Stimulated activated naive B cell treated with anti-CD40 and anti-IgM and Interleukin-4, amounts not matched to agents 10 μg/mL and 1 μg/mL and 100 μg/mL, for 72 hours (primary cell): ENCODE measurements at regions not wholly inside any gene's neighbourhood (a gene's known extent, or its start where the extent isn't known, plus 50 kb on each side); places are given as distances from the start of the nearest gene placed in this dataset.

Experiments
- ATAC-seq, 2 donors: fragments of 150-1000 bp; cut with Tn5 transposase; replicated peaks; 2 replicates each; pipeline ENCODE4 v1.10.0; 2021; ENCODE audit warnings: moderate library complexity in 1 of 2
- DNase-seq: peaks from one replicate; pipeline ENCODE4 v3.0.0; 2021
- H3K27ac Mint-ChIP-seq: one replicate; pipeline ENCODE4 v1.8.0; 2022; ENCODE audit warnings: mild to moderate bottlenecking, mixed read lengths
- H3K27me3 Mint-ChIP-seq, 2 donors: one replicate each; pipeline ENCODE4 v1.8.0; 2022; ENCODE audit warnings: mixed read lengths in 2 of 2
- H3K36me3 Mint-ChIP-seq, 2 donors: one replicate each; pipeline ENCODE4 v1.8.0; 2022; ENCODE audit warnings: mixed read lengths in 2 of 2, mild to moderate bottlenecking in 1 of 2
- H3K4me1 Mint-ChIP-seq, 2 donors: one replicate each; pipeline ENCODE4 v1.8.0; 2022; ENCODE audit warnings: mixed read lengths in 2 of 2, mild to moderate bottlenecking in 1 of 2
- H3K4me3 Mint-ChIP-seq, 2 donors: one replicate each; pipeline ENCODE4 v1.8.0; 2022; ENCODE audit warnings: mild to moderate bottlenecking in 2 of 2, mixed read lengths in 2 of 2, moderate library complexity in 1 of 2
- H3K9me3 Mint-ChIP-seq, 2 donors: one replicate each; pipeline ENCODE4 v1.8.0; 2022; ENCODE audit warnings: mixed read lengths in 2 of 2, mild to moderate bottlenecking in 1 of 2

GRCh38 chr5:115387816-115388215, 91.4 kb upstream of the CCDC112 start:
- Mint-ChIP-seq H3K27me3 (peaks cover 0 to 3% of the 10 kb centered on the region in 2 donors), H3K36me3 (no peaks in the 10 kb centered on the region), H3K27ac (no peak overlapping the region), H3K4me1 (peaks cover 0 to 2% of the 10 kb centered on the region in 2 donors), H3K4me3 (no peak overlapping the region), H3K9me3 (no peaks in the 10 kb centered on the region)
- no peak for ATAC-seq
- no peak for DNase-seq

GRCh38 chr5:115386657-115387056, 90.2 kb upstream of the CCDC112 start:
- H3K9me3 Mint-ChIP-seq = no peaks in the 10 kb centered on the region
- peaks cover 0 to 3% of the 10 kb centered on the region in 2 donors for H3K27me3 Mint-ChIP-seq
- DNase-seq (no peak), ATAC-seq (no peak)
- peaks cover 0 to 2% of the 10 kb centered on the region in 2 donors for H3K4me1 Mint-ChIP-seq
- no peaks in the 10 kb centered on the region for H3K36me3 Mint-ChIP-seq
- H3K27ac Mint-ChIP-seq = no peak overlapping the region
- no peak overlapping the region for H3K4me3 Mint-ChIP-seq

GRCh38 chr5:115384587-115385375, 88.3 kb upstream of the CCDC112 start:
- Mint-ChIP-seq H3K9me3 (no peaks in the 10 kb centered on the region), H3K27ac (no peak overlapping the region), H3K27me3 (peaks cover 0 to 3% of the 10 kb centered on the region in 2 donors), H3K4me1 (peaks cover 0 to 2% of the 10 kb centered on the region in 2 donors), H3K36me3 (no peaks in the 10 kb centered on the region), H3K4me3 (no peak overlapping the region)
- ATAC-seq = no peak
- DNase-seq = no peak

GRCh38 chr5:115382989-115383388, 86.5 kb upstream of the CCDC112 start:
- Mint-ChIP-seq H3K9me3 (no peaks in the 10 kb centered on the region), H3K27me3 (peaks cover 9 to 10% of the 10 kb centered on the region in 2 donors), H3K4me3 (no peak overlapping the region), H3K36me3 (no peaks in the 10 kb centered on the region), H3K4me1 (no peaks in the 10 kb centered on the region), H3K27ac (no peak overlapping the region)
- DNase-seq = no peak
- no peak for ATAC-seq

- Mint-ChIP-seq H3K36me3 (no peaks in the 10 kb centered on the region), H3K27ac (no peak overlapping the region), H3K27me3 (peaks cover 14 to 15% of the 10 kb centered on the region in 2 donors), H3K4me3 (no peak overlapping the region), H3K4me1 (no peaks in the 10 kb centered on the region), H3K9me3 (no peaks in the 10 kb centered on the region)
- DNase-seq (no peak), ATAC-seq (no peak)
These were observed 85.6 kb upstream of the CCDC112 start for GRCh38 chr5:115381911-115382662.

- no peak for ATAC-seq
- H3K4me1 Mint-ChIP-seq = no peaks in the 10 kb centered on the region
- no peak overlapping the region for H3K4me3 Mint-ChIP-seq
- no peak overlapping the region for H3K27ac Mint-ChIP-seq
- peaks cover 14 to 15% of the 10 kb centered on the region in 2 donors for H3K27me3 Mint-ChIP-seq
- no peaks in the 10 kb centered on the region for H3K9me3 Mint-ChIP-seq
- no peak for DNase-seq
- no peaks in the 10 kb centered on the region for H3K36me3 Mint-ChIP-seq
These were observed 83.3 kb upstream of the CCDC112 start for GRCh38 chr5:115379622-115380344.

- Mint-ChIP-seq H3K36me3 (no peaks in the 10 kb centered on the region), H3K27me3 (peaks cover 14 to 15% of the 10 kb centered on the region in 2 donors), H3K9me3 (no peaks in the 10 kb centered on the region), H3K27ac (no peak overlapping the region), H3K4me1 (no peaks in the 10 kb centered on the region), H3K4me3 (no peak overlapping the region)
- no peak for DNase-seq
- ATAC-seq = no peak
These were observed 82.3 kb upstream of the CCDC112 start for GRCh38 chr5:115378754-115379153.

GRCh38 chr5:115377468-115378217, 81.2 kb upstream of the CCDC112 start:
- H3K27me3 Mint-ChIP-seq = peaks cover 14 to 15% of the 10 kb centered on the region in 2 donors
- ATAC-seq (peak in 1 of 2 donors; percentile 25), DNase-seq (no peak)
- H3K4me3 Mint-ChIP-seq = no peak overlapping the region
- H3K27ac Mint-ChIP-seq = peak overlapping the region; percentile 31
- no peaks in the 10 kb centered on the region for H3K4me1 Mint-ChIP-seq
- no peaks in the 10 kb centered on the region for H3K9me3 Mint-ChIP-seq
- no peaks in the 10 kb centered on the region for H3K36me3 Mint-ChIP-seq

- no peak for ATAC-seq
- no peak overlapping the region for H3K4me3 Mint-ChIP-seq
- no peaks in the 10 kb centered on the region for H3K9me3 Mint-ChIP-seq
- no peak overlapping the region for H3K27ac Mint-ChIP-seq
- DNase-seq = no peak
- no peaks in the 10 kb centered on the region for H3K36me3 Mint-ChIP-seq
- no peaks in the 10 kb centered on the region for H3K4me1 Mint-ChIP-seq
- H3K27me3 Mint-ChIP-seq = peaks cover 14 to 15% of the 10 kb centered on the region in 2 donors
These were observed 79.4 kb upstream of the CCDC112 start for GRCh38 chr5:115375893-115376292.

GRCh38 chr5:115374057-115374775, 77.8 kb upstream of the CCDC112 start:
- H3K9me3 Mint-ChIP-seq = no peaks in the 10 kb centered on the region
- H3K4me3 Mint-ChIP-seq = no peak overlapping the region
- H3K27ac Mint-ChIP-seq = no peak overlapping the region
- no peak for DNase-seq
- H3K27me3 Mint-ChIP-seq = peaks cover 14 to 15% of the 10 kb centered on the region in 2 donors
- no peaks in the 10 kb centered on the region for H3K36me3 Mint-ChIP-seq
- no peak for ATAC-seq
- no peaks in the 10 kb centered on the region for H3K4me1 Mint-ChIP-seq

- ATAC-seq (no peak), DNase-seq (no peak)
- Mint-ChIP-seq H3K27ac (no peak overlapping the region), H3K4me3 (no peak overlapping the region), H3K4me1 (no peaks in the 10 kb centered on the region), H3K27me3 (peaks cover 10 to 12% of the 10 kb centered on the region in 2 donors), H3K36me3 (no peaks in the 10 kb centered on the region), H3K9me3 (no peaks in the 10 kb centered on the region)
These were observed 75.7 kb upstream of the CCDC112 start for GRCh38 chr5:115372146-115372545.

GRCh38 chr5:115369430-115370144, 73.1 kb upstream of the CCDC112 start:
- no peak overlapping the region for H3K4me3 Mint-ChIP-seq
- DNase-seq (no peak), ATAC-seq (no peak)
- H3K4me1 Mint-ChIP-seq = no peaks in the 10 kb centered on the region
- H3K9me3 Mint-ChIP-seq = no peaks in the 10 kb centered on the region
- no peaks in the 10 kb centered on the region for H3K36me3 Mint-ChIP-seq
- H3K27me3 Mint-ChIP-seq = peaks cover 12 to 16% of the 10 kb centered on the region in 2 donors
- H3K27ac Mint-ChIP-seq = no peak overlapping the region

- no peak for DNase-seq
- Mint-ChIP-seq H3K27me3 (peaks cover 12 to 20% of the 10 kb centered on the region in 2 donors), H3K4me3 (no peak overlapping the region), H3K9me3 (no peaks in the 10 kb centered on the region), H3K36me3 (no peaks in the 10 kb centered on the region), H3K4me1 (peaks cover 1 to 7% of the 10 kb centered on the region in 2 donors), H3K27ac (no peak overlapping the region)
- ATAC-seq = no peak
These were observed 69.8 kb upstream of the CCDC112 start for GRCh38 chr5:115366223-115366622.
